ENCODE measurements at regions not wholly inside any gene's neighbourhood (a gene's known extent, or its start where the extent isn't known, plus 50 kb on each side); places are given as distances from the start of the nearest gene placed in this dataset.

GRCh38 chr6:19036196-19036555, 649.0 kb downstream of the RNF144B start:
- H3K79me2 ChIP-seq (ENCODE audit: control insufficient read depth, insufficient read depth, low read length): no peaks in the 10 kb centered on the region
- TF ChIP-seq ZNF699 (CRISPR knock-in tag; IDR thresholded peaks at IDR 0.05; ENCODE audit: insufficient replicate concordance) (no peak), ARHGAP35 (IDR thresholded peaks at IDR 0.05; ENCODE audit: partially characterized antibody) (no peak)
- in situ Hi-C loops (cut with MboI): no loop called here
- no peaks in the 10 kb centered on the region for H3K9me1 ChIP-seq (ENCODE audit: control insufficient read depth, insufficient read depth, low read length)
- BruUV-seq (replicated peaks): no TSS peak
- H3K9ac ChIP-seq (ENCODE audit: insufficient read depth in 1 of 2, low read depth in 2 of 2, low read length in 2 of 2): no peak overlapping the region
- no peaks in the 10 kb centered on the region for H3K27me3 ChIP-seq (ENCODE audit: control insufficient read depth in 2 of 2, insufficient read depth in 2 of 2, low read length in 2 of 2)
- H3K9me3 ChIP-seq (replicated peaks; ENCODE audit: control insufficient read depth, insufficient read depth, low read depth, low read length): no peaks in the 10 kb centered on the region
- DNase-seq (ENCODE audit: extremely low read depth in 1 of 4, low spot score in 3 of 4): no peak
- ATAC-seq: no peak
- no peaks in the 10 kb centered on the region for H3K36me3 ChIP-seq (ENCODE audit: control insufficient read depth, insufficient read depth, low read length)
- POLR2A ChIA-PET: no interaction called here
- no peak overlapping the region for H2AFZ ChIP-seq (ENCODE audit: low read depth, low read length)
- WGBS (ENCODE audit: insufficient coverage, low coverage, missing lambda C conversion rate): 0% methylated on average over 2 of the region's 2 CpGs
- no peaks in the 10 kb centered on the region for H4K20me1 ChIP-seq (replicated peaks; ENCODE audit: control insufficient read depth, insufficient read depth, low read length)
- CTCF ChIA-PET (ENCODE audit: low intra/inter-chr PET ratio): no interaction called here
- intact Hi-C loops (cut with micrococcal nuclease): no loop called here
- FAIRE-seq: no peak
- no peaks in the 10 kb centered on the region for H3K4me1 ChIP-seq (replicated peaks in 1 of 2; ENCODE audit: control insufficient read depth in 2 of 2, insufficient read depth in 2 of 2, low read length in 2 of 2)
- H3K4me3 ChIP-seq: no peak overlapping the region
- H3K4me2 ChIP-seq (ENCODE audit: insufficient read depth, low read length): no peak overlapping the region
- H3K27ac ChIP-seq (ENCODE audit: extremely low read depth, low read depth, low read length): no peak overlapping the region

- POLR2A ChIA-PET: no interaction called here
- no peak for ATAC-seq
- no peak overlapping the region for H3K27ac ChIP-seq (ENCODE audit: extremely low read depth, low read depth, low read length)
- TF ChIP-seq KDM1A (IDR thresholded peaks at IDR 0.05) (no peak), ZNF407 (IDR thresholded peaks at IDR 0.05; ENCODE audit: low read depth) (no peak), DMBX1 (CRISPR knock-in tag; IDR thresholded peaks at IDR 0.05; ENCODE audit: borderline replicate concordance) (no peak), E2F6 (IDR thresholded peaks at IDR 0.05; ENCODE audit: borderline replicate concordance in 1 of 2, extremely low read depth in 1 of 2, insufficient read depth in 1 of 2, insufficient read length in 1 of 2, low read depth in 1 of 2, low read length in 1 of 2, poor library complexity in 1 of 2, severe bottlenecking in 1 of 2) (no peak), ZC3H8 (IDR thresholded peaks at IDR 0.05) (no peak), HNRNPUL1 (IDR thresholded peaks at IDR 0.05; ENCODE audit: low read length) (no peak)
These were observed 650.5 kb downstream of the RNF144B start for GRCh38 chr6:19037607-19038006.

More at GRCh38 chr6:19037607-19038006, 650.5 kb downstream of the RNF144B start:
- Histone ChIP-seq H3K9ac (ENCODE audit: insufficient read depth in 1 of 2, low read depth in 2 of 2, low read length in 2 of 2) (no peak overlapping the region), H3K36me3 (ENCODE audit: control insufficient read depth, insufficient read depth, low read length) (no peaks in the 10 kb centered on the region), H3K9me1 (ENCODE audit: control insufficient read depth, insufficient read depth, low read length) (no peaks in the 10 kb centered on the region), H3K27me3 (ENCODE audit: control insufficient read depth in 2 of 2, insufficient read depth in 2 of 2, low read length in 2 of 2) (no peaks in the 10 kb centered on the region), H3K4me1 (replicated peaks in 1 of 2; ENCODE audit: control insufficient read depth in 2 of 2, insufficient read depth in 2 of 2, low read length in 2 of 2) (no peaks in the 10 kb centered on the region), H3K79me2 (ENCODE audit: control insufficient read depth, insufficient read depth, low read length) (no peaks in the 10 kb centered on the region), H3K9me3 (replicated peaks; ENCODE audit: control insufficient read depth, insufficient read depth, low read depth, low read length) (no peaks in the 10 kb centered on the region), H2AFZ (ENCODE audit: low read depth, low read length) (no peak overlapping the region), H3K4me2 (ENCODE audit: insufficient read depth, low read length) (no peak overlapping the region), H3K4me3 (no peak overlapping the region), H4K20me1 (replicated peaks; ENCODE audit: control insufficient read depth, insufficient read depth, low read length) (no peaks in the 10 kb centered on the region)
- DNase-seq (ENCODE audit: extremely low read depth in 1 of 4, low spot score in 3 of 4): no peak
- BruUV-seq (replicated peaks): no TSS peak
- in situ Hi-C loops (cut with MboI): no loop called here
- CTCF ChIA-PET (ENCODE audit: low intra/inter-chr PET ratio): no interaction called here
- intact Hi-C loops (cut with micrococcal nuclease): no loop called here
- no peak for FAIRE-seq
- 0% methylated on average over 4 of the region's 4 CpGs for WGBS (ENCODE audit: insufficient coverage, low coverage, missing lambda C conversion rate)
